HUES6 (cell line): ENCODE measurements at regions not wholly inside any gene's neighbourhood (a gene's known extent, or its start where the extent isn't known, plus 50 kb on each side); places are given as distances from the start of the nearest gene placed in this dataset.
A peak's percentile ranks its signal among the peaks of the same experiment; 100 is the strongest.

Experiments
- H3K27ac ChIP-seq: 2 replicates; pipeline ENCODE4 v1.7.0; 2013; ENCODE audit warnings: low read depth, mild to moderate bottlenecking, low read length, inconsistent platforms
- H3K27me3 ChIP-seq: 2 replicates; pipeline ENCODE4 v1.6.1; 2013; ENCODE audit warnings: low read length; ENCODE audit not compliant: control insufficient read depth, insufficient read depth
- H3K36me3 ChIP-seq: 2 replicates; pipeline ENCODE4 v1.6.1; 2013; ENCODE audit warnings: low read length; ENCODE audit not compliant: control insufficient read depth, insufficient read depth
- H3K4me1 ChIP-seq: 2 replicates; pipeline ENCODE4 v1.6.1; 2013; ENCODE audit warnings: low read length; ENCODE audit not compliant: control insufficient read depth, insufficient read depth
- H3K4me3 ChIP-seq: 2 replicates; pipeline ENCODE4 v1.5.1; 2013; ENCODE audit warnings: low read depth, low read length
- H3K9ac ChIP-seq: one replicate; pipeline ENCODE4 v1.6.1; 2013; ENCODE audit warnings: mild to moderate bottlenecking, low read length
- H3K9me3 ChIP-seq: 2 replicates; pipeline ENCODE4 v1.6.1; 2013; ENCODE audit warnings: low read depth, low read length; ENCODE audit not compliant: control insufficient read depth, insufficient read depth

- no peaks in the 10 kb centered on the region for H3K9me3 ChIP-seq
- no peaks in the 10 kb centered on the region for H3K4me1 ChIP-seq
- no peaks in the 10 kb centered on the region for H3K27me3 ChIP-seq
- H3K4me3 ChIP-seq, result no peak overlapping the region
- H3K36me3 ChIP-seq, result no peaks in the 10 kb centered on the region
- no peak overlapping the region for H3K27ac ChIP-seq
- H3K9ac ChIP-seq, result no peak overlapping the region
Measured at GRCh38 chr11:11028017-11028692, 170.3 kb upstream of the ZBED5 start.

- Histone ChIP-seq H3K4me1 (no peaks in the 10 kb centered on the region), H3K9ac (no peak overlapping the region), H3K9me3 (no peaks in the 10 kb centered on the region), H3K36me3 (no peaks in the 10 kb centered on the region), H3K4me3 (no peak overlapping the region), H3K27me3 (no peaks in the 10 kb centered on the region), H3K27ac (no peak overlapping the region)
Measured at GRCh38 chr11:11027288-11027687, 169.4 kb upstream of the ZBED5 start.

GRCh38 chr11:11025087-11025486, 167.2 kb upstream of the ZBED5 start:
- H3K27ac ChIP-seq, result no peak overlapping the region
- no peaks in the 10 kb centered on the region for H3K27me3 ChIP-seq
- no peaks in the 10 kb centered on the region for H3K9me3 ChIP-seq
- no peaks in the 10 kb centered on the region for H3K36me3 ChIP-seq
- no peak overlapping the region for H3K4me3 ChIP-seq
- H3K9ac ChIP-seq, result no peak overlapping the region
- 0 out of 2 replicates have a peak, but pooled peaks cover 2% of the 10 kb centered on the region for H3K4me1 ChIP-seq

GRCh38 chr11:11022125-11022730, 164.4 kb upstream of the ZBED5 start:
- H3K4me1 ChIP-seq, result 0 out of 2 replicates have a peak, but pooled peaks cover 2% of the 10 kb centered on the region
- no peaks in the 10 kb centered on the region for H3K27me3 ChIP-seq
- no peak overlapping the region for H3K9ac ChIP-seq
- H3K9me3 ChIP-seq, result no peaks in the 10 kb centered on the region
- H3K27ac ChIP-seq, result no peak overlapping the region
- no peaks in the 10 kb centered on the region for H3K36me3 ChIP-seq
- no peak overlapping the region for H3K4me3 ChIP-seq

DNA sequence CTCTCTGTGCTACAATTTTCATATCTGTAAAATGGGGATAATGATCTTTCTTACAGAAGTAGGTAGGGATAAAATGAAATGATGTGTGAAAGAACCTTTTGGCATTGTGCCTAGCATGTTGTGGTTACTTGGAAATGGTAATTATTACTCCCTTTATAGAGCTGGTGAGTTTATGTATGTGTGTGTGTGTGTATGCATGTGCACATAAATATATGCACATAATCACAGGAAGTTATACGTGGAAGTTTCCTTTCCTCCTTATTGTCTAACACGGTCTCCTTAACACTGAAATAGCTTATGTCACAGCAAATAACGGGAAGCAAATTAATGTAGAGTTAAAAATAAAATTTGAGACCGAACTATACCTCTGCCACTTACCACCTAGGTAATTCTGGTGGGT, 163.7 kb upstream of the ZBED5 start:
- Histone ChIP-seq H3K9ac (no peak overlapping the region), H3K9me3 (no peaks in the 10 kb centered on the region), H3K27ac (no peak overlapping the region), H3K4me1 (0 out of 2 replicates have a peak, but pooled peaks cover 2% of the 10 kb centered on the region), H3K36me3 (no peaks in the 10 kb centered on the region), H3K27me3 (no peaks in the 10 kb centered on the region), H3K4me3 (no peak overlapping the region)

DNA sequence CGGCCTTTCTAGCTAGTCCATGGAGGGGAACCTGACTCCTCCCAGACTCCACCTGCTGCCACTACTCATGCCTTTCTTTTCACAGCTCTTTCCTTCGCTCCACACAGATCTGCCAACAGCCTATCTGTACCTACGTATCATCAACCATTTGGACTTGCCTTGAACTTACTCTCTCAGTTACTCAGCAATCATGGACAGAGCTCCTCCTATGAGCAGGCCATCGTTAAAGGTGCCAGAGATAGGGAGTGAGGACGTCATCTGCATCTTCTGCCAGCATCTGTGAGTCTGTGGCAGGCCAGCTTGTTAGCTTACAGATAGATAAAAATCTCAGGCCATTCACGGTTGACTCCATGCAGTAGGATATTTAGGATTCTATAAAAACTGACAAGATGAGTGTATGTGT, 162.9 kb upstream of the ZBED5 start:
- Histone ChIP-seq H3K36me3 (no peaks in the 10 kb centered on the region), H3K9me3 (no peaks in the 10 kb centered on the region), H3K4me1 (0 out of 2 replicates have a peak, but pooled peaks cover 2% of the 10 kb centered on the region), H3K27me3 (no peaks in the 10 kb centered on the region), H3K4me3 (no peak overlapping the region), H3K27ac (no peak overlapping the region), H3K9ac (no peak overlapping the region)

DNA sequence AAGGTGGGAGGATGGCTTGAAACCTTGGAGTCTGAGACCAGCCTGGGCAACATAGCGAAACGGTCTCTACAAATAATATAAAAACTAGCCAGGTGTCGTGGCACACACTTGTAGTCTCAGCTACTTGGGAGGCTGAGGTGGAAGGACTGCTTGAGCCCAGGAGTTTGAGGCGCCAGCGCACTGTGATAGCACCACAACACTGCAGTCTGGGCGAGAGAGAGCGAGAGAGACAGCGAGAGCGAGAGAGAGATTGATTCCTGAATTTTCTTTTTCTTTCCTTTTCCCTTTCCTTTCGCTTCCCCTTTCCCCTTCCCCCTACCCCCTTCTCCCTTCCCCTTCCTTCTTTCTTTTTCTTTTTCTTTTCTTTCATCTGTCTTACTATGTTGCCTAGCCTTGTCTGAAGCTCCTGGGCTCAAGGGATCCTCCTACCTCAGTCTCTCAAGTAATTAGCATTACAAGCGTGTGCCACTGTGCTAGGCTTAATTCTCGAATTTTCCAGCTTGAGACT, 162.4 kb upstream of the ZBED5 start:
- no peak overlapping the region for H3K4me3 ChIP-seq
- 0 out of 2 replicates have a peak, but pooled peaks cover 2% of the 10 kb centered on the region for H3K4me1 ChIP-seq
- H3K36me3 ChIP-seq, result no peaks in the 10 kb centered on the region
- no peaks in the 10 kb centered on the region for H3K27me3 ChIP-seq
- no peaks in the 10 kb centered on the region for H3K9me3 ChIP-seq
- H3K27ac ChIP-seq, result no peak overlapping the region
- no peak overlapping the region for H3K9ac ChIP-seq

GRCh38 chr11:11016943-11017342, 159.1 kb upstream of the ZBED5 start:
- H3K27ac ChIP-seq, result no peak overlapping the region
- H3K9ac ChIP-seq, result no peak overlapping the region
- H3K4me1 ChIP-seq, result 0 out of 2 replicates have a peak, but pooled peaks cover 2% of the 10 kb centered on the region
- H3K36me3 ChIP-seq, result no peaks in the 10 kb centered on the region
- H3K4me3 ChIP-seq, result no peak overlapping the region
- H3K9me3 ChIP-seq, result no peaks in the 10 kb centered on the region
- no peaks in the 10 kb centered on the region for H3K27me3 ChIP-seq

DNA sequence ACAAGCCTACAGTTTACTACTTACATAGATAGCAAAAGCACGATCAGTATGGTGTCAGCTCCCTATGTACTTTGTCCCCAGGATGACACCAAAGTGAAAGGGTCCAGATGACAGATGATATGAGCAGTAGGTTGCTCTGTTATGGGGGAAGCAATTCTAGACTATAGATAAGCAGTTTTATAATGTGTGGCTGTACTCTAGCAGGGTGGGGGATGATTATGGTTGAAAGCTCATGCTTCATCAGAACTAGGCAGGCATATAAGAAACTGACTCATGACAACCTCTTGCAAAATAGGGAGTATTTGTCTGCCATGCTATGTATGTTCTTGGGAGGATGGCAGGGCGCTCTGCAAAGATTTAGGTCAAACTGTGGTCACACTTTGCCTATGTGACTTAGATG, 158.2 kb upstream of the ZBED5 start:
- no peak overlapping the region for H3K27ac ChIP-seq
- no peaks in the 10 kb centered on the region for H3K27me3 ChIP-seq
- no peaks in the 10 kb centered on the region for H3K36me3 ChIP-seq
- H3K9me3 ChIP-seq, result no peaks in the 10 kb centered on the region
- no peak overlapping the region for H3K9ac ChIP-seq
- no peak overlapping the region for H3K4me3 ChIP-seq
- peaks cover 5% of the 10 kb centered on the region for H3K4me1 ChIP-seq

- H3K9ac ChIP-seq, result no peak overlapping the region
- no peaks in the 10 kb centered on the region for H3K36me3 ChIP-seq
- H3K27me3 ChIP-seq, result no peaks in the 10 kb centered on the region
- H3K27ac ChIP-seq, result no peak overlapping the region
- no peak overlapping the region for H3K4me3 ChIP-seq
- no peaks in the 10 kb centered on the region for H3K9me3 ChIP-seq
- peaks cover 12% of the 10 kb centered on the region for H3K4me1 ChIP-seq
Measured at GRCh38 chr11:11011617-11012016, 153.8 kb upstream of the ZBED5 start.

- Histone ChIP-seq H3K36me3 (no peaks in the 10 kb centered on the region), H3K9me3 (no peaks in the 10 kb centered on the region), H3K27me3 (no peaks in the 10 kb centered on the region), H3K4me1 (peaks cover 12% of the 10 kb centered on the region), H3K27ac (no peak overlapping the region), H3K4me3 (peak overlapping the region; percentile 14; the same call in 1 of the 2 replicates), H3K9ac (no peak overlapping the region)
Measured at GRCh38 chr11:11010624-11011127, 152.8 kb upstream of the ZBED5 start.
